ENCODE measurements at regions not wholly inside any gene's neighbourhood (a gene's known extent, or its start where the extent isn't known, plus 50 kb on each side); places are given as distances from the start of the nearest gene placed in this dataset.

DNA sequence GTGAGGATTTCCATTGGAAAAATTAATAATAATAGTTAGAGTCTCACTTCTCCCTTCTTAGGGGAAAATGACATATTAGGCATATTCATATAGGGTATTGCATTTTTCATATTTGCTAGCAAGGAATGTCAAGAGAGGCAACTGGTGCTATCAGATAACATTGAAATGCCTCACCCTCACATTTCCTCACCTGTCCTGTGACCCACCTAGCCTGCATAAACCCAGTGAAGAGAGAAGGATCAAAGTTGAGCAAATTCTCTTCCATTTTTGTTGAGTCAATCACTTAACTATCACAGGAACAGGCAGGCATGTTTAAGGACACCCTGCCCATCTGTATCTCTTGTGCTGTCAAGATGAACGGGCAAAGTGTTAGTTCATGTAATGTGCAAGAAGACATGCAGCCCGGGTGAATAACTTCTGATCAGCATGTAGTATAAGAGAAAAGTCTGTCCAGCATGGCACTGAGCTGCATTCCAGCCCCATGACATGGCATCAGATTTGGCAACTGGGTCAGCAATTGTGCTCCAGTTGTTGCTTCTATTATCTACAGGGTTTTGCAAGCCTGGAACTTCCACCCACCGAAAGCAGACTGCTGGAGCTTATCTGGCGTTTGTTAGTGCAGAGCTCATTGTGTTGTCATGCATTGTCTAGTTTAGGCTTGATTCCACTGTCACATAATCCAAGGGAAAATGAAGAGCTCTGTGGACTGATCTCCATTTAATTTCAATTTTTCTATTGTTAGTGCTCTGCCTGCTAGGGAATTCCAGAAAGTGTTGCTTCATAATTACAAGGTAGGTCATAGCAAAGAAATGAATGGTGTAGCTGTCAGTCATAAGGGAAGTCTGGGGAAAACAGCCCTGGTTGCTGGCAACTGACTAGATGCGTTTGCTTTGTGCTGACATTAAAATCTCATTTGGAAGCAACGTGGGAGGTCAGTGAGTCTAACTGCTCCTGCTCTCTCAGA is 138.4 kb upstream of the TNFAIP3 start:
- TF ChIP-seq ZFP36 (IDR thresholded peaks at IDR 0.05; ENCODE audit: borderline replicate concordance, partially characterized antibody) (no peak), CTCF (IDR thresholded peaks at IDR 0.05) (no peak), HMGXB4 (CRISPR knock-in tag; IDR thresholded peaks at IDR 0.05; ENCODE audit: borderline replicate concordance) (no peak), SMC3 (IDR thresholded peaks at IDR 0.05) (no peak), POLR2A (IDR thresholded peaks at IDR 0.05; ENCODE audit: low read length) (no peak), RCOR1 (IDR thresholded peaks at IDR 0.05; ENCODE audit: low read depth, low read length) (no peak), MYC (IDR thresholded peaks at IDR 0.05; ENCODE audit: borderline replicate concordance, low read length) (no peak), EP300 (IDR thresholded peaks at IDR 0.05) (no peak), SREBF2 (IDR thresholded peaks at IDR 0.05) (no peak), RAD21 (conservative IDR thresholded peaks at IDR 0.05 in 1 of 2, IDR thresholded peaks at IDR 0.05 in 1 of 2) (no peak), CEBPB (IDR thresholded peaks at IDR 0.05) (no peak)

Data from A549 (cell line).